Cardiac fibroblast (primary cell): ENCODE measurements at regions not wholly inside any gene's neighbourhood (a gene's known extent, or its start where the extent isn't known, plus 50 kb on each side); places are given as distances from the start of the nearest gene placed in this dataset.

ENCODE experiments used
- DNase-seq, 2 donors: peaks; one replicate each; pipeline versions ENCODE4 v3.0.0 to v3.0.0-alpha.2; 2010; ENCODE audit warnings: low read depth in 2 of 2
- H3K4me3 ChIP-seq, 2 donors: replicated peaks in 1 of 2; 1 replicate in 1 of 2; 2 replicates in 1 of 2; pipeline ENCODE4 v1.5.1; 2011; ENCODE audit warnings: low read depth in 2 of 2, low read length in 2 of 2, mild to moderate bottlenecking in 2 of 2, moderate library complexity in 1 of 2
- TF ChIP-seq, protein P1 (sequence below): IDR thresholded peaks from one replicate; pipeline ENCODE4 v1.5.1; 2011; ENCODE audit warnings: low read depth, mild to moderate bottlenecking, low read length, inconsistent platforms

DNA sequence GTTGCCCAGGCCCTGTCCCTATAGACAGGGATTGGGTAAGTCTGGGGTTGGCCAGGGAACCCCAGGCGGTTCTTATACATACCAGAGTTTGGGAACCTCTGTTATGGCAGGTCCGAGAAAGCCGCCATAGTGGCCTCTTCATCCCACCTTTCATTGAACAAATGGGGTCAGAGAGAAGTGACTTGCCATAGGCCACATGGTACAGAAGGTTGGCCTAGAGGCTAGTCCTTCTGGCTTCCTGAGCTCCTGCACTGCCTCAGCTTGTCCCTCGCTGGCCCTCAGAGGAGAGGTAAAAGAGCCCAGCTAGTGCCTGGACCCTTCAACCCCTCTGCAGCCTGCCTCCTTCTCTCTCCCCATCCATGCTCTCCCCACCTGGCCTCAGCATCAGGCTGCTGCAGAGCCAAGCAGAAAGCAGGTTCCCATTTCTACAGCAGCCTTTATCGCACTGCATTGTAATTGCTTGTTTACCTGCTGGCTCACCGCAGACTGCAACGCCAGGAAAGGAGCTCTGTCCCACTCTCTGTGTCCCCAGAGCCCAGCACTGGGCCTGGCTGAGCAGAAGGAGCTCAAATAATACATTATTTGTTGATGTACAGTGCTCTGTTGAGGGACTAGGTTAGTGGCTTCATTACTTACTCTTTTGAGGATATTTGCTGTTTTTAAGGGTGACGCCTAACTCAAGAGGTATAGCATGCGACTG is 103.6 kb downstream of the TRIM29 start:
- no peak overlapping the region for H3K4me3 ChIP-seq
- DNase-seq = no peak
- TF ChIP-seq, protein P1, sequence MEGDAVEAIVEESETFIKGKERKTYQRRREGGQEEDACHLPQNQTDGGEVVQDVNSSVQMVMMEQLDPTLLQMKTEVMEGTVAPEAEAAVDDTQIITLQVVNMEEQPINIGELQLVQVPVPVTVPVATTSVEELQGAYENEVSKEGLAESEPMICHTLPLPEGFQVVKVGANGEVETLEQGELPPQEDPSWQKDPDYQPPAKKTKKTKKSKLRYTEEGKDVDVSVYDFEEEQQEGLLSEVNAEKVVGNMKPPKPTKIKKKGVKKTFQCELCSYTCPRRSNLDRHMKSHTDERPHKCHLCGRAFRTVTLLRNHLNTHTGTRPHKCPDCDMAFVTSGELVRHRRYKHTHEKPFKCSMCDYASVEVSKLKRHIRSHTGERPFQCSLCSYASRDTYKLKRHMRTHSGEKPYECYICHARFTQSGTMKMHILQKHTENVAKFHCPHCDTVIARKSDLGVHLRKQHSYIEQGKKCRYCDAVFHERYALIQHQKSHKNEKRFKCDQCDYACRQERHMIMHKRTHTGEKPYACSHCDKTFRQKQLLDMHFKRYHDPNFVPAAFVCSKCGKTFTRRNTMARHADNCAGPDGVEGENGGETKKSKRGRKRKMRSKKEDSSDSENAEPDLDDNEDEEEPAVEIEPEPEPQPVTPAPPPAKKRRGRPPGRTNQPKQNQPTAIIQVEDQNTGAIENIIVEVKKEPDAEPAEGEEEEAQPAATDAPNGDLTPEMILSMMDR = no peak

GRCh38 chr11:120032766-120033390 is 105.0 kb downstream of the TRIM29 start:
- TF ChIP-seq, protein P1 = no peak
- H3K4me3 ChIP-seq = no peak overlapping the region
- no peak for DNase-seq

GRCh38 chr11:120031612-120032600 is 106.0 kb downstream of the TRIM29 start:
- TF ChIP-seq, protein P1 = no peak
- no peak overlapping the region for H3K4me3 ChIP-seq
- DNase-seq = no peak

DNA sequence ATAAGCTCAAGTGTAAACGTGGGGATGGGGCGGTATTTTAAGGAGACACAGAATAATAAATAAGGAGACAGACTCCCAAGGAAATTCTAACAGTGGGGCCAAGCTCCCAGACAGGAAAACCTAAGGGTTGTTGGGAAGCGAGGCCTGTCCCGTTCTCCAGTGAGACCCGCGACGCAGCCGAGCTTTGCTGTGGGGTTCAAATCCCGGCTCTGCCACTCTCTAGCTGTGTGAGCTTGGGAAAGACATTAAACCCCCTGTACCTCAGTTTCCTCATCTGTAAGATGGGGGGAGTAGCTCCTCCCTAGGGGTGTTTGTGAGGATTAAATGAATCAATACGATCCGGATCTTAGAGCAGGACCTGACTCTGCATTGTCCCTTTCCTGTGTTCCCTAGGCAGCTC is 106.8 kb downstream of the TRIM29 start:
- no peak overlapping the region for H3K4me3 ChIP-seq
- no peak for DNase-seq
- TF ChIP-seq, protein P1 = no peak

DNA sequence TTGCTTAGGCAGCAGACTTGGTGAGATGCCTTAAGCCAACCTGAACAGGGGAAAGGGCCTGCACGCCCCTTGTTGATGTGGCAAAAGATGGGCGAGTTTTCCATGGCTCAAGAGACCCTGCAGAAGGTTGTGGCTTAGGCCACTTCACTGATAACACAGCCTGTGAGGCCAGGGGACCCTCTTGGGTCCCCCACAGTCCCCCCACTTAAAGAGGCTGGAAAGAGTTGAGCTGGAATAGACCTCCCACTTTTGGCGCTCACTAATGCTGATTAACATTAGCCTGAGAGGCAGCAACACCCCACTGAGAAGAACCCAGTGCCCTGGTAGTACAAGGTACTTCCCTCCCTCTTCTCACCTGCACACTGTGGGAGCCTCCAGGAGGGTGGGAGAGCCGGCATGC is 107.5 kb downstream of the TRIM29 start:
- DNase-seq = no peak
- TF ChIP-seq, protein P1 = no peak
- H3K4me3 ChIP-seq = no peak overlapping the region

DNA sequence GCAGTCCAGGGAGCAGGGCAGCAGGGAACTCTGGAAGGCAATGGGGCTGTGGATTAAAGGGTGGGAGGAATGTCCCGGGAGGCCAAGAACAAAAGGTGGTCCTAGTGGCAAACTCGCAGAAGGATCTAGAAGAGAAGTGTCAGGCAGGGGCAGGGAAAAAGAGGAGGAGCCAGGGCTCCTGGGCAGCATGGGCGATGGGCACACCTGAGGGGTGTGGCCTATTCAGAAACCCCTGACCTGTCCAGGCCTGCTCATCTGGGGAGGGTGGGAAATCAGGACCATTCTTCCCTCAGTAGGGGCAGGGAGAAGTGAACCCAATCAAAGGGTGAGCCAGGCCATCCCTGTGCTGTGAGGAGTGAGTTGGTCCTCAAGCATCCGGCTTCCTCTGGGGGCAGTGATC is 108.6 kb downstream of the TRIM29 start:
- DNase-seq = no peak
- no peak overlapping the region for H3K4me3 ChIP-seq
- TF ChIP-seq, protein P1 = no peak
